GM12878 (cell line): ENCODE measurements at regions not wholly inside any gene's neighbourhood (a gene's known extent, or its start where the extent isn't known, plus 50 kb on each side); places are given as distances from the start of the nearest gene placed in this dataset.

Experiments
- ATAC-seq: fragments of 200-7000 bp; cut with Tn5 transposase; 3 replicates; pipeline ENCODE4 v1.9.1; 2020; ENCODE audit warnings: mild to moderate bottlenecking, moderate library complexity
- BruUV-seq: library from RNA; stranded (reverse); fragments of 400-500 nt; replicated peaks from 2 replicates; lab custom pipeline; 2021; lab: Mats Ljungman, UMichigan
- CTCF ChIA-PET: fragments of 300-600 bp; sonication (Branson Sonifier 250); formaldehyde crosslinking; extraction: SDS; loops from one replicate; lab custom pipeline; 2021; ENCODE audit warnings: inconsistent platforms; lab: Yijun Ruan, JAX
- POLR2A ChIA-PET: fragments of 350-600 bp; formaldehyde crosslinking; extraction: SDS; loops from one replicate; lab custom pipeline; 2021; ENCODE audit warnings: inconsistent platforms; lab: Charles Lee
- RAD21 ChIA-PET: fragments of 300-600 bp; sonication (Branson Sonifier 250); formaldehyde crosslinking; loops from one replicate; lab custom pipeline; 2023; ENCODE audit warnings: antibody characterized with exemption; ENCODE audit not compliant: unreplicated experiment; lab: Charles Lee
- SMC1A ChIA-PET: fragments of 300-600 bp; sonication (Branson Sonifier 250); formaldehyde crosslinking; loops from one replicate; lab custom pipeline; 2023; ENCODE audit not compliant: unreplicated experiment, uncharacterized antibody; lab: Charles Lee
- DNase-seq: peaks from one replicate; pipeline ENCODE4 v3.0.0-alpha.2; 2011; ENCODE audit warnings: low read depth, low spot score
- FAIRE-seq: peaks from 3 replicates; lab custom pipeline; 2011; peaks lifted over from hg19 to GRCh38; lab: Jason Lieb, UNC
- H2AFZ ChIP-seq: 2 replicates; pipeline ENCODE4 v1.6.0; 2011; ENCODE audit warnings: low read depth, low read length, control low read depth; ENCODE audit not compliant: control insufficient read depth
- H3K27ac ChIP-seq: 2 replicates; pipeline ENCODE4 v1.5.1; 2011; ENCODE audit warnings: control low read depth; ENCODE audit not compliant: control insufficient read depth, insufficient read depth
- H3K27me3 ChIP-seq, 2 experiments: replicated peaks in 1 of 2; 2 replicates each; pipeline versions ENCODE4 v1.6.0 to v1.6.1; 2011; ENCODE audit warnings: low read length in 1 of 2; ENCODE audit not compliant: control insufficient read depth in 2 of 2, insufficient read depth in 2 of 2
- H3K36me3 ChIP-seq, 2 experiments: 2 replicates each; pipeline ENCODE4 v1.5.1; 2011; ENCODE audit warnings: low read length in 1 of 2; ENCODE audit not compliant: control insufficient read depth in 2 of 2, insufficient read depth in 2 of 2
- H3K4me1 ChIP-seq: 2 replicates; pipeline ENCODE4 v1.6.1; 2011; ENCODE audit warnings: mild to moderate bottlenecking, low read length, moderate library complexity, mixed read lengths; ENCODE audit not compliant: control insufficient read depth, insufficient read depth
- H3K4me2 ChIP-seq: 2 replicates; pipeline ENCODE4 v1.6.0; 2011; ENCODE audit warnings: control low read depth; ENCODE audit not compliant: control insufficient read depth, insufficient read depth
- H3K4me3 ChIP-seq: fragments of 200-600 bp; sonication (generic); 2 replicates; pipeline ENCODE4 v1.5.1; 2016
- H3K79me2 ChIP-seq: 2 replicates; pipeline ENCODE4 v1.6.0; 2011; ENCODE audit warnings: low read length; ENCODE audit not compliant: control insufficient read depth, insufficient read depth
- H3K9ac ChIP-seq: 2 replicates; pipeline ENCODE4 v1.8.0; 2011; ENCODE audit warnings: low read length, control low read depth, mixed read lengths; ENCODE audit not compliant: control insufficient read depth, insufficient read depth
- H3K9me3 ChIP-seq: replicated peaks from 3 replicates; pipeline ENCODE4 v1.5.1; 2011; ENCODE audit warnings: mild to moderate bottlenecking, low read length; ENCODE audit not compliant: control insufficient read depth, insufficient read depth
- H4K20me1 ChIP-seq: 2 replicates; pipeline ENCODE4 v1.6.0; 2011; ENCODE audit not compliant: control insufficient read depth, insufficient read depth
- ATF7 ChIP-seq: fragments of 450-650 bp; IDR thresholded peaks from 2 replicates; pipeline ENCODE4 v1.6.1; 2016; ENCODE audit warnings: low read depth, mild to moderate bottlenecking
- BRCA1 ChIP-seq: IDR thresholded peaks from 2 replicates; pipeline ENCODE4 v1.6.1; 2011; ENCODE audit warnings: low read depth, low read length, improper control_type of control experiment
- CHD4 ChIP-seq: fragments of 200-600 bp; sonication (generic); IDR thresholded peaks from 2 replicates; pipeline ENCODE4 v1.6.1; 2016; ENCODE audit warnings: mild to moderate bottlenecking
- HDAC6 ChIP-seq: fragments of 200-600 bp; sonication (generic); IDR thresholded peaks from one replicate; pipeline ENCODE4 v1.8.0; 2017; ENCODE audit warnings: antibody characterized with exemption; ENCODE audit not compliant: unreplicated experiment
- HDGF ChIP-seq: fragments of 450-650 bp; IDR thresholded peaks from 2 replicates; pipeline ENCODE4 v1.6.1; 2016; ENCODE audit warnings: antibody characterized with exemption
- IRF4 ChIP-seq: IDR thresholded peaks from 2 replicates; pipeline ENCODE4 v1.6.1; 2011; ENCODE audit warnings: low read depth, low read length
- NR2F1 ChIP-seq: fragments of 450-650 bp; conservative IDR thresholded peaks from 2 replicates; pipeline ENCODE4 v1.6.1; 2017; ENCODE audit warnings: mild to moderate bottlenecking
- NRF1 ChIP-seq: conservative IDR thresholded peaks from 2 replicates; pipeline ENCODE4 v1.6.1; 2011; ENCODE audit warnings: mild to moderate bottlenecking, low read depth, low read length, improper control_type of control experiment
- RELA ChIP-seq: fragments of 450-650 bp; IDR thresholded peaks from 2 replicates; pipeline ENCODE4 v1.8.0; 2014; ENCODE audit warnings: borderline replicate concordance; ENCODE audit not compliant: partially characterized antibody
- RFX5 ChIP-seq: IDR thresholded peaks from 2 replicates; pipeline ENCODE4 v1.6.1; 2011; ENCODE audit warnings: low read depth, low read length, improper control_type of control experiment
- WRNIP1 ChIP-seq: IDR thresholded peaks from 2 replicates; pipeline ENCODE4 v1.6.1; 2011; ENCODE audit warnings: low read depth, low read length, improper control_type of control experiment, borderline replicate concordance
- WGBS: methylation state at CpG from one replicate; pipeline ENCODE4 v1.1.6; 2016; ENCODE audit warnings: low lambda C conversion rate; ENCODE audit not compliant: insufficient replicate concordance, insufficient coverage; ENCODE audit errors: missing lambda C conversion rate; 5-methylcytosine and 5-hydroxymethylcytosine counted together
- in situ Hi-C: fragments of 300-500 bp; cut with MboI; formaldehyde crosslinking; loops from 9 replicates; pipeline ENCODE4 v1.14.3; 2018; ENCODE audit warnings: mixed read lengths
- intact Hi-C: fragments of 100-400 bp; cut with micrococcal nuclease; formaldehyde crosslinking; loops from one replicate; pipeline ENCODE4 v1.14.2; 2022; ENCODE audit not compliant: unreplicated experiment
- TF ChIP-seq, protein P1 (sequence below): fragments of 450-650 bp; IDR thresholded peaks from 2 replicates; pipeline ENCODE4 v1.6.1; 2017; ENCODE audit warnings: antibody characterized with exemption, mild to moderate bottlenecking, moderate library complexity
- TF ChIP-seq, protein P2 (sequence below): fragments of 450-650 bp; IDR thresholded peaks from 2 replicates; pipeline ENCODE4 v1.6.1; 2017; ENCODE audit warnings: mild to moderate bottlenecking, moderate library complexity

GRCh38 chrX:43589735-43590134, 66.4 kb upstream of the MAOA start (continued):
- TF ChIP-seq NR2F1 (no peak), HDGF (no peak), NRF1 (no peak), RFX5 (no peak), BRCA1 (no peak), ATF7 (no peak), CHD4 (no peak), HDAC6 (no peak), WRNIP1 (no peak)
- TF ChIP-seq, protein P1, sequence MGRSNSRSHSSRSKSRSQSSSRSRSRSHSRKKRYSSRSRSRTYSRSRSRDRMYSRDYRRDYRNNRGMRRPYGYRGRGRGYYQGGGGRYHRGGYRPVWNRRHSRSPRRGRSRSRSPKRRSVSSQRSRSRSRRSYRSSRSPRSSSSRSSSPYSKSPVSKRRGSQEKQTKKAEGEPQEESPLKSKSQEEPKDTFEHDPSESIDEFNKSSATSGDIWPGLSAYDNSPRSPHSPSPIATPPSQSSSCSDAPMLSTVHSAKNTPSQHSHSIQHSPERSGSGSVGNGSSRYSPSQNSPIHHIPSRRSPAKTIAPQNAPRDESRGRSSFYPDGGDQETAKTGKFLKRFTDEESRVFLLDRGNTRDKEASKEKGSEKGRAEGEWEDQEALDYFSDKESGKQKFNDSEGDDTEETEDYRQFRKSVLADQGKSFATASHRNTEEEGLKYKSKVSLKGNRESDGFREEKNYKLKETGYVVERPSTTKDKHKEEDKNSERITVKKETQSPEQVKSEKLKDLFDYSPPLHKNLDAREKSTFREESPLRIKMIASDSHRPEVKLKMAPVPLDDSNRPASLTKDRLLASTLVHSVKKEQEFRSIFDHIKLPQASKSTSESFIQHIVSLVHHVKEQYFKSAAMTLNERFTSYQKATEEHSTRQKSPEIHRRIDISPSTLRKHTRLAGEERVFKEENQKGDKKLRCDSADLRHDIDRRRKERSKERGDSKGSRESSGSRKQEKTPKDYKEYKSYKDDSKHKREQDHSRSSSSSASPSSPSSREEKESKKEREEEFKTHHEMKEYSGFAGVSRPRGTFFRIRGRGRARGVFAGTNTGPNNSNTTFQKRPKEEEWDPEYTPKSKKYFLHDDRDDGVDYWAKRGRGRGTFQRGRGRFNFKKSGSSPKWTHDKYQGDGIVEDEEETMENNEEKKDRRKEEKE: no peak

GRCh38 chrX:43590150-43590549, 65.9 kb upstream of the MAOA start:
- no peak overlapping the region for H3K4me3 ChIP-seq
- TF ChIP-seq, protein P2, sequence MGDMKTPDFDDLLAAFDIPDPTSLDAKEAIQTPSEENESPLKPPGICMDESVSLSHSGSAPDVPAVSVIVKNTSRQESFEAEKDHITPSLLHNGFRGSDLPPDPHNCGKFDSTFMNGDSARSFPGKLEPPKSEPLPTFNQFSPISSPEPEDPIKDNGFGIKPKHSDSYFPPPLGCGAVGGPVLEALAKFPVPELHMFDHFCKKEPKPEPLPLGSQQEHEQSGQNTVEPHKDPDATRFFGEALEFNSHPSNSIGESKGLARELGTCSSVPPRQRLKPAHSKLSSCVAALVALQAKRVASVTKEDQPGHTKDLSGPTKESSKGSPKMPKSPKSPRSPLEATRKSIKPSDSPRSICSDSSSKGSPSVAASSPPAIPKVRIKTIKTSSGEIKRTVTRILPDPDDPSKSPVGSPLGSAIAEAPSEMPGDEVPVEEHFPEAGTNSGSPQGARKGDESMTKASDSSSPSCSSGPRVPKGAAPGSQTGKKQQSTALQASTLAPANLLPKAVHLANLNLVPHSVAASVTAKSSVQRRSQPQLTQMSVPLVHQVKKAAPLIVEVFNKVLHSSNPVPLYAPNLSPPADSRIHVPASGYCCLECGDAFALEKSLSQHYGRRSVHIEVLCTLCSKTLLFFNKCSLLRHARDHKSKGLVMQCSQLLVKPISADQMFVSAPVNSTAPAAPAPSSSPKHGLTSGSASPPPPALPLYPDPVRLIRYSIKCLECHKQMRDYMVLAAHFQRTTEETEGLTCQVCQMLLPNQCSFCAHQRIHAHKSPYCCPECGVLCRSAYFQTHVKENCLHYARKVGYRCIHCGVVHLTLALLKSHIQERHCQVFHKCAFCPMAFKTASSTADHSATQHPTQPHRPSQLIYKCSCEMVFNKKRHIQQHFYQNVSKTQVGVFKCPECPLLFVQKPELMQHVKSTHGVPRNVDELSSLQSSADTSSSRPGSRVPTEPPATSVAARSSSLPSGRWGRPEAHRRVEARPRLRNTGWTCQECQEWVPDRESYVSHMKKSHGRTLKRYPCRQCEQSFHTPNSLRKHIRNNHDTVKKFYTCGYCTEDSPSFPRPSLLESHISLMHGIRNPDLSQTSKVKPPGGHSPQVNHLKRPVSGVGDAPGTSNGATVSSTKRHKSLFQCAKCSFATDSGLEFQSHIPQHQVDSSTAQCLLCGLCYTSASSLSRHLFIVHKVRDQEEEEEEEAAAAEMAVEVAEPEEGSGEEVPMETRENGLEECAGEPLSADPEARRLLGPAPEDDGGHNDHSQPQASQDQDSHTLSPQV: no peak
- TF ChIP-seq RELA (no peak), IRF4 (no peak)
- TF ChIP-seq, all 136 proteins: peak for 0
- H3K4me1 ChIP-seq: no peaks in the 10 kb centered on the region
- H3K36me3 ChIP-seq: no peaks in the 10 kb centered on the region
- no peak overlapping the region for H3K27ac ChIP-seq
- H3K4me2 ChIP-seq: no peak overlapping the region
- ChIA-PET CTCF (no interaction called here), POLR2A (no interaction called here), RAD21 (no interaction called here), SMC1A (no interaction called here)
- in situ Hi-C loops (no loop called here), intact Hi-C loops (no loop called here)
- no peaks in the 10 kb centered on the region for H3K27me3 ChIP-seq
- no peaks in the 10 kb centered on the region for H3K79me2 ChIP-seq
- H2AFZ ChIP-seq: no peak overlapping the region
- ATAC-seq: no peak
- no peak for FAIRE-seq
- no TSS peak for BruUV-seq
- WGBS: 0% methylated on average over 2 of the region's 2 CpGs
- DNase-seq: no peak
- no peaks in the 10 kb centered on the region for H3K9me3 ChIP-seq
- H4K20me1 ChIP-seq: no peaks in the 10 kb centered on the region
- H3K9ac ChIP-seq: no peak overlapping the region
